Pancreas (tissue), 10 donors: ENCODE measurements at regions not wholly inside any gene's neighbourhood (a gene's known extent, or its start where the extent isn't known, plus 50 kb on each side); places are given as distances from the start of the nearest gene placed in this dataset.

Source experiments
- ATAC-seq, 4 donors: fragments of 200-7000 bp; cut with Tn5 transposase; one replicate each; pipeline versions ENCODE4 v1.8.0 to v1.9.1; 2020; ENCODE audit warnings: mild to moderate bottlenecking in 4 of 4, moderate library complexity in 4 of 4
- DNase-seq, 6 donors: peaks; one replicate each; pipeline ENCODE4 v3.0.0-alpha.2; 2020
- FAIRE-seq: peaks from 2 replicates; lab custom pipeline; 2012; peaks lifted over from hg19 to GRCh38; lab: Jason Lieb, UNC
- H3K27ac ChIP-seq, 4 donors: fragments of 200-600 bp; sonication (generic); 1 replicate in 3 of 4; 2 replicates in 1 of 4; pipeline versions ENCODE4 v1.5.0 to v1.8.0; 2020
- H3K27me3 ChIP-seq, 4 donors: fragments of 200-600 bp; one replicate each; pipeline ENCODE4 v1.8.0; 2021
- H3K36me3 ChIP-seq, 3 donors: fragments of 200-600 bp; sonication (generic) in 1 of 3; one replicate each; pipeline versions ENCODE4 v1.5.0 to v1.8.0; 2020 to 2021
- H3K4me1 ChIP-seq, 3 donors: fragments of 200-600 bp; one replicate each; pipeline ENCODE4 v1.8.0; 2021
- H3K4me3 ChIP-seq, 4 donors: fragments of 200-600 bp; sonication (generic) in 2 of 4; one replicate each; pipeline versions ENCODE4 v1.5.0 to v1.8.0; 2020 to 2021
- H3K9me3 ChIP-seq, 4 donors: fragments of 200-600 bp; one replicate each; pipeline ENCODE4 v1.8.0; 2021
- CTCF ChIP-seq, 4 donors: fragments of 200-600 bp; sonication (generic) in 3 of 4; IDR thresholded peaks; one replicate each; pipeline versions ENCODE4 v1.5.0 to v1.8.0; 2021; ENCODE audit warnings: antibody characterized with exemption in 4 of 4
- WGBS, 2 donors: extraction: QIAGEN DNeasy Blood & Tissue Kit; methylation state at CpG; one replicate each; pipeline ENCODE4 v1.1.7; 2013; 5-methylcytosine and 5-hydroxymethylcytosine counted together
- intact Hi-C, 3 donors: fragments of 100-400 bp; cut with DNase I; formaldehyde crosslinking; loops; one replicate each; pipeline versions ENCODE4 v1.11.1 to v1.14.2; 2022
- donor health status: healthy with polysubstance abuse.
- donor health status: DM: no; HTN: no; CAD: no; lungs with moderate emphysema.
- donor health status: DM: no; HTN: no; CAD: no.
- donor health status: control.
- donor health status: control.
- donor health status: Bipolar disorder and iron deficiency.
- donor health status: DM: yes; HTN: yes; CAD: no.
- donor health status: DM: no; HTN: no; CAD: no.
- donor health status: DM: no; HTN: no; CAD: no.
- donor health status: DM: yes; HTN: yes; CAD: no.

GRCh38 chr12:93148412-93148811, 219.3 kb upstream of the EEA1 start:
- Histone ChIP-seq H3K4me1 (peaks cover 0 to 6% (median 5%) of the 10 kb centered on the region in 3 donors), H3K36me3 (no peaks in the 10 kb centered on the region), H3K9me3 (no peaks in the 10 kb centered on the region), H3K27ac (no peak overlapping the region), H3K27me3 (no peaks in the 10 kb centered on the region), H3K4me3 (no peak overlapping the region)
- 54 to 66% methylated on average over 3 of the region's 3 CpGs for WGBS, 2 donors
- FAIRE-seq (no peak), DNase-seq (no peak), ATAC-seq (no peak)
- intact Hi-C loops: no loop called here
- TF ChIP-seq CTCF (IDR thresholded peaks at IDR 0.05): no peak

DNA sequence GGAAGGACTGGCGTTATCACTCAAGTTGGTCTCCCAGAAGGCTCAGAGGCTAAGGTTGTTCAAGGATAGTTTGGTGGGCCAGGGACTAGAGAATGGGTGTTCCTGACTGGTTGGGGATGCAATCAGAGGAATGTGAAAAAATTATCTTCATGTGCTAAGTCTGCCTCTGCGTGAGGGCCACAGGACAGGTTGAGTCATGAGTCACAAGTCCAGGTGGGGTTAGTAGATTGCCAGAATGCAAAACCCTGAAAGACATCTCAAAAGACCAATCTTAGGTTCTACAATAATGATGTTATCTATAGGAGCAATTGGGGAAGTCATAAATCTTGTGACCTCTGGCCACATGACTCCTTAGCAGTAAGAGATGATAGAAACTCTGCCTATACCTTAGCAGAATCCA, 220.1 kb upstream of the EEA1 start:
- Histone ChIP-seq H3K9me3 (no peaks in the 10 kb centered on the region), H3K4me1 (peaks cover 0 to 6% (median 5%) of the 10 kb centered on the region in 3 donors), H3K27ac (no peak overlapping the region), H3K4me3 (no peak overlapping the region), H3K36me3 (no peaks in the 10 kb centered on the region), H3K27me3 (no peaks in the 10 kb centered on the region)
- FAIRE-seq (no peak), DNase-seq (no peak), ATAC-seq (no peak)
- intact Hi-C loops: no loop called here
- WGBS, 2 donors: 86 to 90% methylated on average over 2 of the region's 2 CpGs
- TF ChIP-seq CTCF (IDR thresholded peaks at IDR 0.05): no peak

GRCh38 chr12:93151079-93151762, 222.1 kb upstream of the EEA1 start:
- intact Hi-C loops: no loop called here
- FAIRE-seq (no peak), ATAC-seq (peak in 3 of 4 donors; percentile 31 to 52 (median 47)), DNase-seq (no peak)
- H3K4me3 ChIP-seq: no peak overlapping the region
- no peak overlapping the region for H3K27ac ChIP-seq
- no peaks in the 10 kb centered on the region for H3K27me3 ChIP-seq
- H3K9me3 ChIP-seq: no peaks in the 10 kb centered on the region
- TF ChIP-seq CTCF (IDR thresholded peaks at IDR 0.05): no peak
- 21% methylated on average over 5 of the region's 5 CpGs for WGBS, 2 donors
- H3K4me1 ChIP-seq: peaks cover 0 to 6% (median 5%) of the 10 kb centered on the region in 3 donors
- H3K36me3 ChIP-seq: no peaks in the 10 kb centered on the region

- DNase-seq (no peak), FAIRE-seq (no peak), ATAC-seq (no peak)
- Histone ChIP-seq H3K27me3 (no peaks in the 10 kb centered on the region), H3K4me3 (no peak overlapping the region), H3K9me3 (no peaks in the 10 kb centered on the region), H3K4me1 (peaks cover 0 to 6% (median 5%) of the 10 kb centered on the region in 3 donors), H3K27ac (no peak overlapping the region), H3K36me3 (no peaks in the 10 kb centered on the region)
- TF ChIP-seq CTCF (IDR thresholded peaks at IDR 0.05): no peak
- WGBS, 2 donors: 83 to 85% methylated on average over 2 of the region's 2 CpGs
- intact Hi-C loops: no loop called here
These were observed 223.5 kb upstream of the EEA1 start for GRCh38 chr12:93152617-93153016.

DNA sequence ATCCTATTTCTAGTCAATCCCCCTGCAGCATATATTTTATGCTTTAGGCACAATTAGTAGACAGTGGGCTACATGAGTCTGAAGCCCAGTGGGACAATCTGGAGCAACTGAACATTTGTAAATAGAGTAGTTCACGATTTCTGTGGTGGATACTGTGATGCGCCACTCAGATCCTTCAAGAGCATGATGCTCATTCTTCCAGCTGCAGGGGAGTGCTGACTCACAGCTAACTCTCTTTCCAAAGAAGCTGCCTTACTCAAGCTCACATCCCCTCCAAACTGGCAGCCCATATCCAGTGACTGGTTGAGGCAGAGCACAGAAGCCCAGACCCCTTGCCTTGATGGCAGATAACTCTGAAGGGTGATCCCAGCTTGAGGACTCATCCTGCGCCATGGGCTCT, 224.2 kb upstream of the EEA1 start:
- no peak overlapping the region for H3K27ac ChIP-seq
- ATAC-seq: no peak
- H3K27me3 ChIP-seq: no peaks in the 10 kb centered on the region
- H3K36me3 ChIP-seq: no peaks in the 10 kb centered on the region
- no peak for DNase-seq
- no peak for FAIRE-seq
- H3K4me1 ChIP-seq: peaks cover 0 to 6% (median 5%) of the 10 kb centered on the region in 3 donors
- 85 to 86% methylated on average over 3 of the region's 3 CpGs for WGBS, 2 donors
- TF ChIP-seq CTCF (IDR thresholded peaks at IDR 0.05): no peak
- H3K4me3 ChIP-seq: no peak overlapping the region
- intact Hi-C loops: no loop called here
- H3K9me3 ChIP-seq: no peaks in the 10 kb centered on the region
